Prostate gland (tissue), 2 donors: ENCODE measurements at regions not wholly inside any gene's neighbourhood (a gene's known extent, or its start where the extent isn't known, plus 50 kb on each side); places are given as distances from the start of the nearest gene placed in this dataset.

Experiments
- CTCF ChIP-seq, 4 experiments: fragments of 200-600 bp in 2 of 4; fragments of 450-650 bp in 2 of 4; sonication (generic) in 2 of 4; IDR thresholded peaks; 1 replicate in 3 of 4; 2 replicates in 1 of 4; pipeline ENCODE4 v1.5.1; 2016 to 2019; ENCODE audit warnings: antibody characterized with exemption in 4 of 4, mild to moderate bottlenecking in 2 of 4, moderate library complexity in 2 of 4
- POLR2A ChIP-seq: fragments of 450-650 bp; IDR thresholded peaks from one replicate; pipeline ENCODE4 v1.6.1; 2016; ENCODE audit warnings: antibody characterized with exemption, mild to moderate bottlenecking

- no peak for TF ChIP-seq CTCF (IDR thresholded peaks at IDR 0.05)
- TF ChIP-seq POLR2A, result no peak
Measured at GRCh38 chr2:236848501-236848900, 237.2 kb upstream of the COPS8 start.
